GM18951 (cell line): ENCODE measurements at regions not wholly inside any gene's neighbourhood (a gene's known extent, or its start where the extent isn't known, plus 50 kb on each side); places are given as distances from the start of the nearest gene placed in this dataset.
"Not testable (repeated sequence)": the region's sequence is repeated elsewhere in the genome, so short reads cannot be mapped to it uniquely, and the experiment has no call there.

Source experiments
- POLR2A ChIP-seq: IDR thresholded peaks from 4 replicates; pipeline ENCODE4 v1.6.1; 2011; ENCODE audit warnings: mild to moderate bottlenecking; ENCODE audit not compliant: insufficient read length, insufficient read depth; ENCODE audit errors: extremely low read depth
- in situ Hi-C: fragments of 300-500 bp; cut with MboI; formaldehyde crosslinking; loops from one replicate; pipeline ENCODE4 v1.12.0; 2022; ENCODE audit warnings: low sequenced_read_pairs, mixed read lengths, inconsistent platforms; ENCODE audit not compliant: unreplicated experiment

DNA sequence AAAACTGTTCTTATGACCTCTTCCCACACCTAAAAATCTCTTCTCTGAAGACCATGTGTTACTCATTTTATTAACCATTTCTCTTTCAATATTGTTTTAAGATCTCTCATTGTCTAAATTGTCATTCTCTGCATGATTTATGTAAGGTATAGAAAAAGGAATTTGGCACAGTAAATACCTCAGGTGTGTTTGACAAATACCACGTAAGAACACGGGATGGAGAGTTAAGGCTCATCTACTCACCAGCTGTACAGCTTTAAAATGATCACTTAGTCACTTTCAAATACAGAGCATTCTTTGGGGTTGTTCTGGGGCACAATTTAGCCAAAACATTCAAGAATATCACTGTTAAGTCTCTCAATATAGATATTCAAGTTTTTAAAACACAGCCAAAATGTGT lies 627.1 kb downstream of the MCTP2 start:
- in situ Hi-C loops: no loop called here
- no peak for TF ChIP-seq POLR2A

DNA sequence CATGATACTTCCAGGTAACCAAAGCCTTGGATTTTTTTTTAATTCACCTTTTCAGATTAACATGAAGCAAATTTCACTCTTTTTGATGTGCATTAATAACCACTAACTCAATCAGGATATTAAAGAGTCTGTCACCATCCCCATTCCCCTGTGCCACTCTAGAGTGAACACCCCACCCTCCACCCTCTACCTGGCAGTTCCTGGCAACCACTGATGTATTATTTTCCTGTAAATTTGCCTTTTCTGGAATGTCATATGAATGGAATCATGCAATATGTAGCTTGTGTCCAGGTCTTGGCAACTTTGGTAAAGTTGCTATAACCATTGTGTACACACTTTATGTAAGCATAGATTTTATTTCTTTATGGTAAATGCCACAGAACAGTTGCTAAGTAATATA lies 627.6 kb downstream of the MCTP2 start:
- TF ChIP-seq POLR2A: no peak
- in situ Hi-C loops: no loop called here

DNA sequence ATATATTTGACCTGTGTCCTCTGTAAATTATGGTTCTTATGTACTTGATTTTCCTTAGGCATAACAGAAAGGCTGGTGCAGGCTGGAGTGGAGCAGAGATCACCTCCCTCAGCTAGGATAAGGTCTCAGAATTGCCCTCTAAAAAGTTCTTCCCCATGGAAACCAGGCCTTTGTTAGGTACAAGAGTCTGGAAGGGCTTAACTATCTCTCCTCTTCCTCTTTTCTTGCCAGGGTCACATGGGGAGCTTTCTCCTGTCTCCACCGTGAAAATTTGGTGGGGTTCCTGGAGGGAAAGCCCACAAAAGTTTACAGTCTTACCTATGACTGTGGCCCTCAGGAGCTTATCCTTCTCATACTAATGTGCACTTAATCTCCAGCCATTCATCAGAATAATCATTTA lies 633.2 kb downstream of the MCTP2 start:
- no peak for TF ChIP-seq POLR2A
- in situ Hi-C loops: no loop called here

DNA sequence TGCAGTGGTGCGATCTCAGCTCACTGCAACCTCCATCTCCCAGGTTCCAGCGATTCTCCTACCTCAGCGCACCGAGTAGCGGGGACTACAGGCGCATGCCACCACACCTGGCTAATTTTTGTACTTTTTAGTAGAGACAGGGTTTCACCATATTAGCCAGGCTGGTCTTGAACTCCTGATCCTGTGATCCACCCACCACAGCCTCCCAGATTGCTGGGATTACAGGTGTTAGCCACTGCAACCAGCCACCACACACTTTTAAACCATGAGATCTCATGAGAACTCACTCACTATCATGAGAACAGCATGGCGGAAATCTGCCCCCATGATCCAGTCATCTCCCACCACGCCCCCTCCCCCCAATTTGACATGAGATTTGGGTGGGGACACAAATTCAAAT lies 636.9 kb downstream of the MCTP2 start:
- in situ Hi-C loops: not testable (repeated sequence)

DNA sequence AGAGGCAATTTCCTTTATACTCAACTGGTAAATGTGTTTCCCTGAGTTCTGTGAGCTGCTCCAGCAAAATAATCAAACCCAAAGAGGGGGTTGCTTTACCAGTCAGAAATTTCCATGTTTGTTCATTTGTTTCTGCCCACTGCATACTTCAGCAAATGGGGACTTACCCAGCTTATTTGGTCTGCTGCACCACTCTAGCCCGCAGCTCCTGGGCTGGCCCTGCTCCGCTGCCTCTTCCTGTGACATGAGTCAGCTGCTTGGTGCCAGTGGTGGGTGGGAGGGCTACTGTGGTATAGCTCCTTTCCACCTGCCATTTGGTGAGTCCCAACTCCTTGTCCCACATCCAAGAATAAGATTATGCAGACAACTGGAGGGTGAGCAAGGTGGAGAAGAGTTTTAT lies 644.2 kb downstream of the MCTP2 start:
- in situ Hi-C loops: no loop called here
- TF ChIP-seq POLR2A: no peak

DNA sequence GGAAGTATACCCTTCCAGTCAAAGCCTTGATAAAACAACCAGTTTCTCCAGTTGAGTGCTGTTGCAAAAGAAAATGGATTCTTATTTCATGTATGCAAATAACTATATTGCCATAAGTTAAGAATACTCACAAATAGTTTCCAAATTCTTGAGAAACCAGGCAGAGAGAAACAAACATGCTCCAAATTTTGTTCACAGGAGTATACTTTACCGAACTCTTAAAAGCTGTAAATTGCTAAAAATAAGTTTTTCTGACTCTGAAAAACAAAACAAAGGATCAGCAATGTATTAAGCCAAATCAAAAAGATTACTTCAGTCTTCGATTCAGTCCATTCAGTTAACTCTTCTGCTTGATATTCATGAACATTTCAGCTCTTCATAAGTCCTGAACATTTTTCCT lies 646.5 kb downstream of the MCTP2 start:
- in situ Hi-C loops: no loop called here
- TF ChIP-seq POLR2A: no peak

DNA sequence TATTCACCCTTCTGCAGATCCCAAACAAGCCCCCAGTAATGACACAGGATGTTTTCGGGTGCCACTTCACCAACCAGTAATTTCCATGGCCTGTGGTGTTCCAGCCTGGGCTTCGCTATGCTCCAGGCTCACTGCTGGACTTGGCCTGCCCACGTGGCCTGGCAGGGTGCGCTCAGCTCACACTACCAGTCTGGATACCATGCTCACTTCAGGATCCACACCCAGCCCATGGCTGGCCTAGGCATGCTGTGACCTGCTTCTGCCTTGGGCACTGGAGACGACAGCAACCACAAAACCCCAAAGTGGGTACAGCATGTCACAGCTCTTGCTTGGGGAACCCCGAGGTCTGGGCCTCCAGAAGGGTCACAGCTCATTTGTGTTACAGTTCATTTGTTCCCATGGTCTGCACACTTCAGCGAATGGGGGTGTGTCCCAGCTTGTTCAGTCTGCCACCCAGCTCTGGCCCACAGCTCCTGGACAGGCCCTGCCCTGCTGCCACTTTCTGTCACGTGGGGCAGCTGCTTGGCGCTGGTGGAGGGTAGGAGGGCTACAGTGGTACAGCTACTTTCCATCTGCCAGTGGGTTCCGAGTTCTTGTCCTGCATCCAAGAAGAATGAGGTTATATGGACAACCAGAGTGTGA lies 650.8 kb downstream of the MCTP2 start:
- TF ChIP-seq POLR2A: no peak
- in situ Hi-C loops: no loop called here

DNA sequence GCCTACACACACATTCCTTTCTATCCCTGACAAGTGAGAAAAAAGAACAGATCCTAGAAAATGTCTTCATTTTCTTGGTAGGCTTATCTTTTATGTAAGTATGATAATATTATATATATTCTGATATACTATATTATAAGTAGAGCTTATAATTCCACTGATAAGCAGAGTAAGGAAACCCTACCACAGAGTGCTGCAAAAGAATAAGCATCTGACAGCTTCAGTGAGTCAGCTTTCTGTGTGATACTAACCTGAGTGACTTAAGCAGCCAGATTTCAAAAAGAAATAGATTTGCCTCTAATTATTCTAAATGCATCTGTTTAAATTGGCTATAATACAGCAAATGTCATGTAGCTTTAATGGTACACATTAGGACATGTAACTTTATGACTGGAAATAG lies 656.0 kb downstream of the MCTP2 start:
- in situ Hi-C loops: no loop called here
- TF ChIP-seq POLR2A: no peak

DNA sequence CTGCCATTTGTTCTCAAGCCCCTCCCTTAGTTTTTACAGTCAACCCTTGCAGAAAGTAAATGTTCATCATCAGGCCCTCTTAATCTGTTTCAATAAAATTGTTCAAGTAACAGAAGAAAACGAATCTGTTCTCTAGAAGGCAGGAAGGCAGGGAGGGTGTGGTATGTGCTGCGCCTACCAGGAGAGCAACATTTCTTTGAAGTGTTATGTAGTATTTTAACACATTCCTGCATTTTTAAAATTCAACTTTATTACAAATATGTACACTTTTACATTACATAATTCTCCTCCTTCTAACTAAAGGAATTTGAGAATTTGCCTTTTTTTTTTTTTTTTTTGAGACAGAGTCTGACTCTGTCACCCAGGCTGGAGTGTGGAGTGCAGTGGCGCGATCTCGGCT lies 657.8 kb downstream of the MCTP2 start:
- in situ Hi-C loops: no loop called here
- TF ChIP-seq POLR2A: no peak

DNA sequence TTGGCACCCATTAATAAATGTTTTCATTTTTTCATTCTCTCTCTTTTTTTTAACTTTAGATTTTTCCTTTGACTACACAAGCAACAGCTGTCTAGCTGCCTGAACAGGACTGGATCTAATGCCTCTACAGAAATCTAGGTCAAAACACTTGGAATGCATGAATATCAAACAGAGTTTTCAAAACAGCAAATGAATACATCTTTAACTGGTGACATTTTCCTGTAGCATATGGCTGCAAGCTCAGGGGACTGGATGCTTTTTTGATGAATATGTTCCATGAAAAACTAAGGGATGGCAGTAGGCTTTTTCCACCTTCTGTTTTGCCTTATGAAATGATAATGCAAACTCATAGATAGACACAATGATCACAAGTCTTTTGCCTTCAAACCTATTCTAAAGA lies 661.7 kb downstream of the MCTP2 start:
- in situ Hi-C loops: no loop called here
- TF ChIP-seq POLR2A: no peak

DNA sequence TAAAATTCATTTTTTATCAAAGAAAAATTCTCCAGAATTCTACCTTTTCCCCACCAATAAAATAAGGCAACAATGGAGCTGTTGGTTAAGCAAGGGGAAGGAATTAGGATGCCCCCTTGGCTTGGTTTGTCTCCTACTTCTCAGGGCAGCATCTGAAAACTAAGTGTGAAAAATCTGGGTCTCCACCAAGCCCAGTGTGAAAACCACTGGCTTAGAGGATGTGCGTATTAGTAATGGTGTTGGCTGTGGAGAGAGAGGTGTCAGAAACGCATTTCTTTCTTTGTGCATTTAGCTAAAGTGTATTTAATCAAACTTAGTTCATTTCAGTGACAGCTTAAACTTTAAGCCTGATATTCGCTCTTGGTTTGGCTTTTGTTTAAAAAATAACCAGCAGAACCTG lies 662.7 kb downstream of the MCTP2 start:
- in situ Hi-C loops: no loop called here
- no peak for TF ChIP-seq POLR2A

DNA sequence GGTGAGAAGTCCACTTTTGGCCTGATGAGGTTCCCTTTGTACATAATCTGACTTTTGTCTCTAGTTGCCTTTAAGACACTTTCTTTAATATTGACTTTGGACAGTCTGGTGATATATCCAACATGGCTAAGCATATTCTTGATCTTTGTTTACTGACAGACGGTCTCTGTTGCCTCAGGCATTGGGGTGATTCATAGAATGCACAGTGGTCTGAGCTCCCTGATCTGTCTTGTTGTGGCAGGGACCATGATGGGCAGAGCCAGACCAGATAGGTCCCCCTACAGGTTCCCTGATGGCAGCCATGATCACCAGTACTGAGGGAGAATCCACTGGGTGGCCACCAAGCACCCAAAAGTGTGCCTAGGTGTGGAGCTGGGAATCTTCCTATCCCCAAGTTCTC lies 678.1 kb downstream of the MCTP2 start:
- in situ Hi-C loops: no loop called here
- TF ChIP-seq POLR2A: no peak

DNA sequence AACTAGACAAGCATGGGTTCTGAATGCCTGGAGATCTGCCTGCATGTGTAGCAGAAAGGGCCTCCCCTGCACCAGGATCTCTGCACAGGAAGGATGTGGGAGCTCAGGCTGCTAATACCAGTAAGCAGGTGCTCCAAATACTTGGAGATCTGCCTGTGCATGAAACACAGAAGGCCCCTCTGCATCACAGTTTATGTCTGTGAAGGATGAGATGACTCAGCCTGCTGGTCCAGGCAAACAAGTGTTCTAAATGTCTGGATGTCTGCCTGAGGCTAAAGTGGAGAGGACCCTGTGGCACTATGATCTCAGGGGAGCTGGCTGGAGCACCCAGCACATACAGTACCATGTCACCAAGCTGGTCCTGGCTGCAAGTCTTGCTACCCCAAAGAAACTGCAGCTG lies 678.8 kb downstream of the MCTP2 start:
- no peak for TF ChIP-seq POLR2A
- in situ Hi-C loops: no loop called here

DNA sequence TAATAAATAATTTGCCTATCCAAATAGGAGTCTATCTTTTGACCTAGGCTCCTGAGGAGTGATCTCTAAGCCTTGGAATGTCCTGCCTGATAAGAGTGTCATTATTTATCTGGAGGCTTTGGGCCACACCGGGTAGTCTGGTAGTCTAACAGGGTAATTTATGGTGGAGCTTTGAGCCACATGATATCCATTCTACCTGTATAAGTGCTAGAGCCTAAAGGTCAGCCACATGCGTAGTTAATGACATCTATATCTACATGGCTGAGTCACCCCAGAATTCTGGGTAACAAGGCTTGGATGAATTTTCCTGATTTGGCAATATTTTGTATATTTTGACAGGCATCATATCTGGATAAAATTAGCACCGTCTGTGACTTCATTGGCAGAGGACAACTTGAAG lies 681.4 kb downstream of the MCTP2 start:
- TF ChIP-seq POLR2A: no peak
- in situ Hi-C loops: no loop called here

DNA sequence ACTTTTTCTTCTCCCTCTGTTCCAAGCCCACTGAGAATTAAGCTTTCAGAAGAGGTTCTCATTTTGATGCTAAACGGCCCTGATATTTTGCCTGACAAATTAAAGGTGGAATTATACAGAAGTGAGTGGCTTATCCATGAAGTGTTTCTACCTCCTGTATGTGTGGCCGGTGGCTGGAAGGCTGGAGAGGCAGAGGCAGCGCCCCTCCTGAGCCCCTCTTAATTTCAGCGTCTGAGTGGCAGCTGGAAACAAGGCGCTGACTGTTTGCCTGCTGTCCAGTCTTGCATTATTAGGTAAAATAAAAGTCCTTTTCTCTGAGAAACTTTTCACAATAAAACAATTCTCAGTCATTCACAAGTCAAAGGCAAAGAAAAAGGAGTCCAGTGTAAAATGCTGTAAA lies 685.7 kb downstream of the MCTP2 start:
- in situ Hi-C loops: no loop called here
- no peak for TF ChIP-seq POLR2A
